ENCODE measurements at regions not wholly inside any gene's neighbourhood (a gene's known extent, or its start where the extent isn't known, plus 50 kb on each side); places are given as distances from the start of the nearest gene placed in this dataset.

GRCh38 chr6:74505391-74505790 lies 700.5 kb downstream of the COL12A1 start:
- TF ChIP-seq CTCF (IDR thresholded peaks at IDR 0.05) = no peak
- TF ChIP-seq POLR2A (IDR thresholded peaks at IDR 0.05) = no peak
- no peak for TF ChIP-seq POLR2AphosphoS5 (IDR thresholded peaks at IDR 0.05)
